ENCODE measurements at regions not wholly inside any gene's neighbourhood (a gene's known extent, or its start where the extent isn't known, plus 50 kb on each side); places are given as distances from the start of the nearest gene placed in this dataset.
"Not testable (repeated sequence)": the region's sequence is repeated elsewhere in the genome, so short reads cannot be mapped to it uniquely, and the experiment has no call there.

- TF ChIP-seq CTCF (conservative IDR thresholded peaks at IDR 0.05), result no peak
- TF ChIP-seq ZFX (IDR thresholded peaks at IDR 0.05), result no peak
- no peak overlapping the region for H3K27ac ChIP-seq
These were observed 1575.5 kb upstream of the SPRY2 start for GRCh38 chr13:81916461-81916860.

- TF ChIP-seq CTCF (conservative IDR thresholded peaks at IDR 0.05) (no peak), ZFX (IDR thresholded peaks at IDR 0.05) (no peak)
- H3K27ac ChIP-seq, result no peak overlapping the region
These were observed 1567.0 kb upstream of the SPRY2 start for GRCh38 chr13:81907787-81908372.

- no peak overlapping the region for H3K27ac ChIP-seq
- no peak for TF ChIP-seq CTCF (conservative IDR thresholded peaks at IDR 0.05)
- TF ChIP-seq ZFX (IDR thresholded peaks at IDR 0.05), result no peak
These were observed 1547.9 kb upstream of the SPRY2 start for GRCh38 chr13:81888855-81889254.

- TF ChIP-seq ZFX (IDR thresholded peaks at IDR 0.05) (no peak), CTCF (conservative IDR thresholded peaks at IDR 0.05) (no peak)
- H3K27ac ChIP-seq, result no peak overlapping the region
These were observed 1534.0 kb upstream of the SPRY2 start for GRCh38 chr13:81874681-81875661.

GRCh38 chr13:81874253-81874652, 1533.3 kb upstream of the SPRY2 start:
- TF ChIP-seq ZFX (IDR thresholded peaks at IDR 0.05) (no peak), CTCF (conservative IDR thresholded peaks at IDR 0.05) (no peak)
- no peak overlapping the region for H3K27ac ChIP-seq

GRCh38 chr13:81872581-81872980, 1531.7 kb upstream of the SPRY2 start:
- TF ChIP-seq ZFX (IDR thresholded peaks at IDR 0.05) (no peak), CTCF (conservative IDR thresholded peaks at IDR 0.05) (peak; percentile 67)
- H3K27ac ChIP-seq, result no peak overlapping the region

- H3K27ac ChIP-seq, result not testable (repeated sequence)
These were observed 1530.9 kb upstream of the SPRY2 start for GRCh38 chr13:81871751-81872325.
